ENCODE measurements at regions not wholly inside any gene's neighbourhood (a gene's known extent, or its start where the extent isn't known, plus 50 kb on each side); places are given as distances from the start of the nearest gene placed in this dataset.
"Not testable (repeated sequence)": the region's sequence is repeated elsewhere in the genome, so short reads cannot be mapped to it uniquely, and the experiment has no call there.

- H3K4me1 Mint-ChIP-seq; H4K8ac ChIP-seq (replicated peaks; ENCODE audit: insufficient read length, low read depth, low read length); H2AK5ac ChIP-seq (ENCODE audit: insufficient read length, low read length); H3K27ac ChIP-seq (ENCODE audit: insufficient read length, low read depth, low read length); H3K4me1 ChIP-seq (ENCODE audit: insufficient read depth, low read length); H3K23me2 ChIP-seq (ENCODE audit: insufficient read length, low read depth, low read length, poor library complexity, severe bottlenecking); H2AFZ ChIP-seq (ENCODE audit: low read length); H3K27ac Mint-ChIP-seq; H3K9me3 ChIP-seq (ENCODE audit: control insufficient read depth, low read depth, low read length); H4K91ac ChIP-seq (ENCODE audit: insufficient read length, low read depth, low read length); H4K5ac ChIP-seq (ENCODE audit: insufficient read length, low read depth, low read length); H3K4me3 Mint-ChIP-seq; H2BK5ac ChIP-seq (ENCODE audit: insufficient read length, low read length); H3K18ac ChIP-seq (ENCODE audit: insufficient read length, low read depth, low read length); H3K23ac ChIP-seq (ENCODE audit: insufficient read length, low read depth, low read length); H3K9ac ChIP-seq (ENCODE audit: extremely low read depth, insufficient read length, low read length); H3K56ac ChIP-seq (ENCODE audit: insufficient read length, low read depth, low read length); H2BK20ac ChIP-seq (ENCODE audit: low read depth, low read length, poor library complexity, severe bottlenecking); H2BK15ac ChIP-seq (ENCODE audit: low read depth, low read length); H3K4ac ChIP-seq (ENCODE audit: low read depth, low read length); H3T11ph ChIP-seq (ENCODE audit: low read length); H3K79me1 ChIP-seq (ENCODE audit: insufficient read depth, low read depth, low read length, poor library complexity, severe bottlenecking); H3K4me2 ChIP-seq (ENCODE audit: insufficient read depth, insufficient read length, low read length); H3K79me2 ChIP-seq (ENCODE audit: insufficient read depth, low read length); H3K36me3 Mint-ChIP-seq (ENCODE audit: insufficient read depth in 1 of 3, low read depth in 3 of 3); H4K20me1 ChIP-seq (ENCODE audit: control insufficient read depth, insufficient read depth, insufficient read length); H2BK120ac ChIP-seq (ENCODE audit: low read depth, low read length, poor library complexity, severe bottlenecking); H3K14ac ChIP-seq (ENCODE audit: insufficient read depth, low read length); H3K27me3 ChIP-seq (ENCODE audit: insufficient read depth, low read length); H2BK12ac ChIP-seq (ENCODE audit: insufficient read length, low read depth, low read length): not testable (repeated sequence)
- H3K27me3 Mint-ChIP-seq (ENCODE audit: low read depth) = peaks cover 19% of the 10 kb centered on the region
- peaks cover 14 to 18% of the 10 kb centered on the region in 2 experiments for H3K9me3 Mint-ChIP-seq
- DNase-seq = peak; percentile 17
- no CpG with 5 or more reads among the region's 51 CpGs for WGBS (ENCODE audit: extremely low coverage, insufficient read length, low lambda C conversion rate)
Observed at GRCh38 chr2:91477291-91477690, 2785.8 kb downstream of the RPIA start.
